ENCODE measurements at regions not wholly inside any gene's neighbourhood (a gene's known extent, or its start where the extent isn't known, plus 50 kb on each side); places are given as distances from the start of the nearest gene placed in this dataset.
"Not testable (repeated sequence)": the region's sequence is repeated elsewhere in the genome, so short reads cannot be mapped to it uniquely, and the experiment has no call there.

DNA sequence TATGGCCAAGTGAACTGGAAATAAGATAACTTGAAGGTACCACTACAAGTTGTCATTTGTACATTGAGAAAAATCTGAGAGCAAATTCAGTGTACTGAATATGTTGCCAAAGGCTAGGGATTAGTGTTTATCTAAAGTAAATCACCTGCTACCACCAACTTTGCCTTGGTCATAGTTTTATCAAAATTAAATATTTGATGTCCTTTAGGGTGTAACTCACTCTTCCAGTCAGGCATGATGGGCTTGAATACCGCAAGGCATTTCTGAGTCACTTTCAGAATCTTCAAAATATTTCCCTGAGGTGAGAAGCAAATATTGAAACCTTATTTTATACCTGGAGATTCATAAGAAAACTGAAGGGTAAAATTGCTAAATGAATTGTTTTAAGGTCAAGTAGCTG is 1338.6 kb upstream of the ACO1 start (continued):
- TF ChIP-seq CHD2 (IDR thresholded peaks at IDR 0.05; ENCODE audit: borderline replicate concordance, low read depth, low read length): no peak
- TF ChIP-seq EED (IDR thresholded peaks at IDR 0.05; ENCODE audit: low read depth): no peak
- TF ChIP-seq, protein P1, sequence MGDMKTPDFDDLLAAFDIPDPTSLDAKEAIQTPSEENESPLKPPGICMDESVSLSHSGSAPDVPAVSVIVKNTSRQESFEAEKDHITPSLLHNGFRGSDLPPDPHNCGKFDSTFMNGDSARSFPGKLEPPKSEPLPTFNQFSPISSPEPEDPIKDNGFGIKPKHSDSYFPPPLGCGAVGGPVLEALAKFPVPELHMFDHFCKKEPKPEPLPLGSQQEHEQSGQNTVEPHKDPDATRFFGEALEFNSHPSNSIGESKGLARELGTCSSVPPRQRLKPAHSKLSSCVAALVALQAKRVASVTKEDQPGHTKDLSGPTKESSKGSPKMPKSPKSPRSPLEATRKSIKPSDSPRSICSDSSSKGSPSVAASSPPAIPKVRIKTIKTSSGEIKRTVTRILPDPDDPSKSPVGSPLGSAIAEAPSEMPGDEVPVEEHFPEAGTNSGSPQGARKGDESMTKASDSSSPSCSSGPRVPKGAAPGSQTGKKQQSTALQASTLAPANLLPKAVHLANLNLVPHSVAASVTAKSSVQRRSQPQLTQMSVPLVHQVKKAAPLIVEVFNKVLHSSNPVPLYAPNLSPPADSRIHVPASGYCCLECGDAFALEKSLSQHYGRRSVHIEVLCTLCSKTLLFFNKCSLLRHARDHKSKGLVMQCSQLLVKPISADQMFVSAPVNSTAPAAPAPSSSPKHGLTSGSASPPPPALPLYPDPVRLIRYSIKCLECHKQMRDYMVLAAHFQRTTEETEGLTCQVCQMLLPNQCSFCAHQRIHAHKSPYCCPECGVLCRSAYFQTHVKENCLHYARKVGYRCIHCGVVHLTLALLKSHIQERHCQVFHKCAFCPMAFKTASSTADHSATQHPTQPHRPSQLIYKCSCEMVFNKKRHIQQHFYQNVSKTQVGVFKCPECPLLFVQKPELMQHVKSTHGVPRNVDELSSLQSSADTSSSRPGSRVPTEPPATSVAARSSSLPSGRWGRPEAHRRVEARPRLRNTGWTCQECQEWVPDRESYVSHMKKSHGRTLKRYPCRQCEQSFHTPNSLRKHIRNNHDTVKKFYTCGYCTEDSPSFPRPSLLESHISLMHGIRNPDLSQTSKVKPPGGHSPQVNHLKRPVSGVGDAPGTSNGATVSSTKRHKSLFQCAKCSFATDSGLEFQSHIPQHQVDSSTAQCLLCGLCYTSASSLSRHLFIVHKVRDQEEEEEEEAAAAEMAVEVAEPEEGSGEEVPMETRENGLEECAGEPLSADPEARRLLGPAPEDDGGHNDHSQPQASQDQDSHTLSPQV (IDR thresholded peaks at IDR 0.05): no peak
- TF ChIP-seq, protein P2, sequence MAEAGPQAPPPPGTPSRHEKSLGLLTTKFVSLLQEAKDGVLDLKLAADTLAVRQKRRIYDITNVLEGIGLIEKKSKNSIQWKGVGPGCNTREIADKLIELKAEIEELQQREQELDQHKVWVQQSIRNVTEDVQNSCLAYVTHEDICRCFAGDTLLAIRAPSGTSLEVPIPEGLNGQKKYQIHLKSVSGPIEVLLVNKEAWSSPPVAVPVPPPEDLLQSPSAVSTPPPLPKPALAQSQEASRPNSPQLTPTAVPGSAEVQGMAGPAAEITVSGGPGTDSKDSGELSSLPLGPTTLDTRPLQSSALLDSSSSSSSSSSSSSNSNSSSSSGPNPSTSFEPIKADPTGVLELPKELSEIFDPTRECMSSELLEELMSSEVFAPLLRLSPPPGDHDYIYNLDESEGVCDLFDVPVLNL (IDR thresholded peaks at IDR 0.05; ENCODE audit: low read depth, low read length): no peak
- TF ChIP-seq, protein P3, sequence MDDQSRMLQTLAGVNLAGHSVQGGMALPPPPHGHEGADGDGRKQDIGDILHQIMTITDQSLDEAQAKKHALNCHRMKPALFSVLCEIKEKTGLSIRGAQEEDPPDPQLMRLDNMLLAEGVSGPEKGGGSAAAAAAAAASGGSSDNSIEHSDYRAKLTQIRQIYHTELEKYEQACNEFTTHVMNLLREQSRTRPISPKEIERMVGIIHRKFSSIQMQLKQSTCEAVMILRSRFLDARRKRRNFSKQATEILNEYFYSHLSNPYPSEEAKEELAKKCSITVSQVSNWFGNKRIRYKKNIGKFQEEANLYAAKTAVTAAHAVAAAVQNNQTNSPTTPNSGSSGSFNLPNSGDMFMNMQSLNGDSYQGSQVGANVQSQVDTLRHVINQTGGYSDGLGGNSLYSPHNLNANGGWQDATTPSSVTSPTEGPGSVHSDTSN (IDR thresholded peaks at IDR 0.05; ENCODE audit: insufficient replicate concordance, low read depth, low read length): no peak
- TF ChIP-seq SMARCA5 (IDR thresholded peaks at IDR 0.05): no peak
- no peak for TF ChIP-seq HDAC2 (IDR thresholded peaks at IDR 0.05)
- TF ChIP-seq SMC3 (IDR thresholded peaks at IDR 0.05; ENCODE audit: borderline replicate concordance, low read length): no peak
- TF ChIP-seq ZZZ3 (IDR thresholded peaks at IDR 0.05; ENCODE audit: control insufficient read depth, insufficient read length, low read depth): no peak

DNA sequence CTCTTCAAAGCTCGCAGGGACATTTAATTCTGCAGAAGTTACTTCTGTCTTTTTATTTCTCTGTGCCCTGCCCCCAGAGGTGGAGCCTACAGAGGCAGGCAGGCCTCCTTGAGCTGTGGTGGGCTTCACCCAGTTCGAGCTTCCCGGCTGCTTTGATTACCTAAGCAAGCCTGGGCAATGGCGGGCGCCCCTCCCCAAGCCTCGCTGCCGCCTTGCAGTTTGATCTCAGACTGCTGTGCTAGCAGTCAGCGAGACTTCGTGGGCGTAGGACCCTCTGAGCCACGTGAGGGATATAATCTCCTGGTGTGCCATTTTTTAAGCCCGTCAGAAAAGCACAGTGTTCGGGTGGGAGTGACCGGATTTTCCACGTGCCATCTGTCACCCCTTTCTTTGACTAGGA is 1322.9 kb upstream of the ACO1 start:
- H3K9ac ChIP-seq (ENCODE audit: control insufficient read depth, insufficient read depth, low read length); RAD21 ChIA-PET (ENCODE audit: unreplicated experiment); BruUV-seq (replicated peaks): not testable (repeated sequence)

More for the DNA sequence above, 1322.9 kb upstream of the ACO1 start:
- POLR2A ChIA-PET; CTCF ChIA-PET; intact Hi-C loops (cut with micrococcal nuclease; ENCODE audit: unreplicated experiment); FAIRE-seq; H4K20me1 ChIP-seq (ENCODE audit: control insufficient read depth, insufficient read depth); H2AFZ ChIP-seq (ENCODE audit: control insufficient read depth, low read depth, low read length); in situ Hi-C loops (cut with MboI); DNase-seq (ENCODE audit: low read depth, low spot score); H3K36me3 ChIP-seq (ENCODE audit: control insufficient read depth in 2 of 2, insufficient read depth in 2 of 2, low read length in 1 of 2); H3K27ac ChIP-seq (ENCODE audit: control insufficient read depth, insufficient read depth); H3K4me3 ChIP-seq; H3K27me3 ChIP-seq (replicated peaks in 1 of 2; ENCODE audit: control insufficient read depth in 2 of 2, insufficient read depth in 2 of 2, low read length in 1 of 2); H3K9me3 ChIP-seq (replicated peaks; ENCODE audit: control insufficient read depth, insufficient read depth, low read length); H3K79me2 ChIP-seq (ENCODE audit: control insufficient read depth, insufficient read depth, low read length); SMC1A ChIA-PET (ENCODE audit: uncharacterized antibody, unreplicated experiment); H3K4me2 ChIP-seq (ENCODE audit: control insufficient read depth, insufficient read depth); H3K4me1 ChIP-seq (ENCODE audit: control insufficient read depth, insufficient read depth, low read length); ATAC-seq: not testable (repeated sequence)
- WGBS (ENCODE audit: insufficient coverage, insufficient replicate concordance, low lambda C conversion rate, missing lambda C conversion rate): 24% methylated on average over 15 of the region's 15 CpGs
